ENCODE measurements at regions not wholly inside any gene's neighbourhood (a gene's known extent, or its start where the extent isn't known, plus 50 kb on each side); places are given as distances from the start of the nearest gene placed in this dataset.

DNA sequence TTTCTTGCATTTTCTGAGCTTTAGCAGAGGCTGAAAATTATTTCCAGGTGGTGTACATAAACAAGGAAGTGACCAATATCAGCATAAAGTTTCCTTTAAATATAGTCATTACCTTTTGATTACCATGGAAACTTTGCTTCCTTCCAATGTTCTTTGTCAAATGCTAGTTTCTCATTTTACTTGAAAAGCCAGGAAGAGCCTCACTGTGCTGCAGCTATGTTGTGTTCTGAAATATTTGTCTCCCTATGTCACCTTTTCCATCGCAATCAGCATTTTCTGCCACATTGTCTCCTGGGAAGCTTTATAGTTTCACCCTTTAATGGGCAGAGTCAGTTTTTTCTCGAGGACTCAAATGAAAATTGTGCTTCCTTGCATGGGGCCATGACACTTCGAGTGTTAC is 496.0 kb downstream of the CDH8 start:
- H3K27me3 ChIP-seq (replicated peaks; ENCODE audit: insufficient read depth): no peaks in the 10 kb centered on the region
- 61% methylated on average over 3 of the region's 3 CpGs for WGBS
- no peaks in the 10 kb centered on the region for H3K36me3 ChIP-seq
- TF ChIP-seq, protein P1, sequence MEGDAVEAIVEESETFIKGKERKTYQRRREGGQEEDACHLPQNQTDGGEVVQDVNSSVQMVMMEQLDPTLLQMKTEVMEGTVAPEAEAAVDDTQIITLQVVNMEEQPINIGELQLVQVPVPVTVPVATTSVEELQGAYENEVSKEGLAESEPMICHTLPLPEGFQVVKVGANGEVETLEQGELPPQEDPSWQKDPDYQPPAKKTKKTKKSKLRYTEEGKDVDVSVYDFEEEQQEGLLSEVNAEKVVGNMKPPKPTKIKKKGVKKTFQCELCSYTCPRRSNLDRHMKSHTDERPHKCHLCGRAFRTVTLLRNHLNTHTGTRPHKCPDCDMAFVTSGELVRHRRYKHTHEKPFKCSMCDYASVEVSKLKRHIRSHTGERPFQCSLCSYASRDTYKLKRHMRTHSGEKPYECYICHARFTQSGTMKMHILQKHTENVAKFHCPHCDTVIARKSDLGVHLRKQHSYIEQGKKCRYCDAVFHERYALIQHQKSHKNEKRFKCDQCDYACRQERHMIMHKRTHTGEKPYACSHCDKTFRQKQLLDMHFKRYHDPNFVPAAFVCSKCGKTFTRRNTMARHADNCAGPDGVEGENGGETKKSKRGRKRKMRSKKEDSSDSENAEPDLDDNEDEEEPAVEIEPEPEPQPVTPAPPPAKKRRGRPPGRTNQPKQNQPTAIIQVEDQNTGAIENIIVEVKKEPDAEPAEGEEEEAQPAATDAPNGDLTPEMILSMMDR (IDR thresholded peaks at IDR 0.05): no peak
- TF ChIP-seq POLR2AphosphoS5 (IDR thresholded peaks at IDR 0.05): no peak
- TF ChIP-seq POLR2A (IDR thresholded peaks at IDR 0.05): no peak
- no peak for DNase-seq (ENCODE audit: low spot score)
- no peak overlapping the region for H3K27ac ChIP-seq
- H3K9me3 ChIP-seq: no peaks in the 10 kb centered on the region
- intact Hi-C loops (cut with DNase I): no loop called here
- no peak overlapping the region for H3K4me3 ChIP-seq
- H3K4me1 ChIP-seq (replicated peaks): no peaks in the 10 kb centered on the region

DNA sequence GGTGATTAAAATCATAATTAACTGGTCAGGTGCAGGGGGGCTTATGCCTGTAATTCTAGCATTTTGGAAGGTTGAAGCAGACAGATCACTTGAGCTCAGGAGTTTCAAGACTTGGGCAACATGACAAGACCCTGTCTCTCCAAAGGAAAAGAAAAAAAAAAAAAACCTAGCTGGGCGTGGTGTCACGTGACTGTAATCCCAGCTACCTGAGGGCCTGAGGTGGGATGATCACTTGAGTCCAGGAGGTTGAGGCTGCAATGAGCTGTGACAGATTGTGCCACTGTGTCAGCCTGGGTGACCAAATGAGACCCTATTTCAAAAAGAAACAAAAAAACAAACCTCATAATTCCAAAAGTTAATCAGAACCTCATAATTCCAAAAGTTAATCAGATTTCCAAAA is 505.5 kb downstream of the CDH8 start:
- Histone ChIP-seq H3K36me3 (no peaks in the 10 kb centered on the region), H3K9me3 (peaks cover 4% of the 10 kb centered on the region), H3K4me3 (no peak overlapping the region), H3K4me1 (replicated peaks) (no peaks in the 10 kb centered on the region), H3K27me3 (replicated peaks; ENCODE audit: insufficient read depth) (no peaks in the 10 kb centered on the region), H3K27ac (no peak overlapping the region)
- intact Hi-C loops (cut with DNase I): no loop called here
- DNase-seq (ENCODE audit: low spot score): no peak
- TF ChIP-seq POLR2AphosphoS5 (IDR thresholded peaks at IDR 0.05) (no peak), POLR2A (IDR thresholded peaks at IDR 0.05) (no peak)
- TF ChIP-seq, protein P1 (IDR thresholded peaks at IDR 0.05): no peak
- WGBS: 71% methylated on average over 2 of the region's 2 CpGs

DNA sequence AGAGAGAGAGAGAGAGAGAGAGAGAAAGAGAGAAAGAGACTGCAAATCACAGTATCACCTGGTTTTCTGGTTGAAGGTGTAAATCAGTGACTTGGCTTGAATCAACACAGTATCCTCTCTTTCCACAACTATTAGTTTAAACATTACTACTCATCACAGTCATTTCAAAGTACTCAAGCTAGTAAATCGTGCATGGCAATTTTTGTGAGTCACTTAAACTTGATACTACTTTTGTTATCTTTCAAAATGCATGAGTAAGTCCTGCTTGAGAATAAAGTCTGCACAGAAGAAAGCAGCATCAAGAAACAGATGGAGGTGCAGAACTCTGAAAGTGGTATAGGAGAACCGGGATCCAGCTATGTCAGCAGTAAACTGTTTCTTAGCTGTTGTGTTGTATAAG is 535.4 kb downstream of the CDH8 start:
- H3K9me3 ChIP-seq: no peaks in the 10 kb centered on the region
- no peaks in the 10 kb centered on the region for H3K4me1 ChIP-seq (replicated peaks)
- intact Hi-C loops (cut with DNase I): no loop called here
- H3K27ac ChIP-seq: no peak overlapping the region
- TF ChIP-seq, protein P1 (IDR thresholded peaks at IDR 0.05): no peak
- no peak for TF ChIP-seq POLR2A (IDR thresholded peaks at IDR 0.05)
- TF ChIP-seq POLR2AphosphoS5 (IDR thresholded peaks at IDR 0.05): no peak
- no peak for DNase-seq (ENCODE audit: low spot score)
- H3K36me3 ChIP-seq: no peaks in the 10 kb centered on the region
- WGBS: 59% methylated on average over 2 of the region's 2 CpGs
- H3K4me3 ChIP-seq: no peak overlapping the region
- no peaks in the 10 kb centered on the region for H3K27me3 ChIP-seq (replicated peaks; ENCODE audit: insufficient read depth)

DNA sequence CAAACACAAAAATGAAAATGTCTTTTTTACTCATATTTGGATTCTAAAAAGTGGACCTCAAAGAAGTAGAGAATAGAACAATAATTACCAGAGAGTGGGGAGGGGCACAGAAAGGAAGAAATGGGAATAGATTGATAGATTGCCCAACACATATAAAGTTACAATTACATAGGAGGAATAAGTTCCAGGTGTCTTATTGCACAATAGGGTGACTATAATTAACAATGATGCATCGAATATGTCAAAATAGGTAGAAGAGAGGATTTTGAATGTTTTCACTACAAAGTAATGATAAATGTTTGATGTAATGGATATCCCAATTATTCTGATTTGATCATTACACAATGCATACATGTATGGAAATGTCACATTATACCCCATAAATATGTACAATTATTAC is 556.0 kb downstream of the CDH8 start:
- no peaks in the 10 kb centered on the region for H3K27me3 ChIP-seq (replicated peaks; ENCODE audit: insufficient read depth)
- intact Hi-C loops (cut with DNase I): no loop called here
- no peaks in the 10 kb centered on the region for H3K9me3 ChIP-seq
- no peak overlapping the region for H3K4me3 ChIP-seq
- no peak for TF ChIP-seq POLR2A (IDR thresholded peaks at IDR 0.05)
- TF ChIP-seq, protein P1 (IDR thresholded peaks at IDR 0.05): no peak
- no peak for TF ChIP-seq POLR2AphosphoS5 (IDR thresholded peaks at IDR 0.05)
- H3K4me1 ChIP-seq (replicated peaks): no peaks in the 10 kb centered on the region
- no peak overlapping the region for H3K27ac ChIP-seq
- no peaks in the 10 kb centered on the region for H3K36me3 ChIP-seq
- whole genome bisulfite sequencing: 98% methylated on average over 1 of the region's 1 CpG
- no peak for DNase-seq (ENCODE audit: low spot score)

DNA sequence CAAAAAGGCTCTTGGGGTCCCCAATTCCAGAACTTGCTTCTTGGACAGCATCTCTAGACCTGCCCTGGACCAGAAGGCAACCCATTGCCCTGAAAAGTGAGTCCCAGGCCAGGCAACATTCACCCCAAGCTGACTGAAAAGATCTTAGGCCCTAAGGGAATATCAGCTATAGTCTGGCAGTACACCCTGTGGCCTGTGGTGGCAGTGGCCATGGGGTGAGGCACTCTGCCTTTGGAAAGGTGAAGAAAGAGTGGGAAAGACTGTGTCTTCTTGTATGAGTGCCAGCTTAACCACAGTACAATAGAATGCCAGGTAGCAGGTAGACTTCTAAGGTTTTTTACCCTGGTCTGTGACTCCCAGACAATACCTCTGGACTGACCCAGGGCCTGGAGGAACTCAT is 564.5 kb downstream of the CDH8 start:
- H3K27me3 ChIP-seq (replicated peaks; ENCODE audit: insufficient read depth): no peaks in the 10 kb centered on the region
- H3K36me3 ChIP-seq: no peaks in the 10 kb centered on the region
- no peaks in the 10 kb centered on the region for H3K9me3 ChIP-seq
- no peak overlapping the region for H3K27ac ChIP-seq
- intact Hi-C loops (cut with DNase I): no loop called here
- H3K4me1 ChIP-seq (replicated peaks): no peaks in the 10 kb centered on the region
- TF ChIP-seq POLR2AphosphoS5 (IDR thresholded peaks at IDR 0.05): no peak
- TF ChIP-seq POLR2A (IDR thresholded peaks at IDR 0.05): no peak
- TF ChIP-seq, protein P1 (IDR thresholded peaks at IDR 0.05): no peak
- DNase-seq (ENCODE audit: low spot score): no peak
- no peak overlapping the region for H3K4me3 ChIP-seq

Measured in prostate gland (tissue), 2 donors.